Breast epithelium (tissue), 4 donors: ENCODE measurements at regions not wholly inside any gene's neighbourhood (a gene's known extent, or its start where the extent isn't known, plus 50 kb on each side); places are given as distances from the start of the nearest gene placed in this dataset.

Source experiments
- DNase-seq, 2 donors: peaks; one replicate each; pipeline ENCODE4 v3.0.0-alpha.2; 2019; ENCODE audit warnings: low spot score in 2 of 2
- H3K27ac ChIP-seq, 2 donors: fragments of 200-600 bp; sonication (generic) in 1 of 2; one replicate each; pipeline ENCODE4 v1.5.1; 2016 to 2019; ENCODE audit warnings: mild to moderate bottlenecking in 1 of 2
- H3K27me3 ChIP-seq, 2 donors: fragments of 200-600 bp; sonication (generic) in 1 of 2; one replicate each; pipeline versions ENCODE4 v1.5.1 to v1.6.0; 2017 to 2019; ENCODE audit warnings: control low read depth in 1 of 2, mild to moderate bottlenecking in 1 of 2
- H3K36me3 ChIP-seq: fragments of 200-600 bp; one replicate; pipeline ENCODE4 v1.5.1; 2019
- H3K4me1 ChIP-seq, 2 donors: fragments of 200-600 bp; sonication (generic); one replicate each; pipeline ENCODE4 v1.5.1; 2016 to 2019; ENCODE audit warnings: control low read depth in 1 of 2
- H3K4me3 ChIP-seq, 3 donors: fragments of 200-600 bp; sonication (generic); 1 replicate in 2 of 3; 2 replicates in 1 of 3; pipeline ENCODE4 v1.5.1; 2016 to 2019; ENCODE audit warnings: mild to moderate bottlenecking in 3 of 3, moderate library complexity in 2 of 3
- H3K9me3 ChIP-seq, 2 donors: fragments of 200-600 bp; sonication (generic) in 1 of 2; one replicate each; pipeline ENCODE4 v1.5.1; 2016 to 2019; ENCODE audit warnings: control low read depth in 1 of 2
- CTCF ChIP-seq, 3 donors: fragments of 450-650 bp; IDR thresholded peaks; one replicate each; pipeline ENCODE4 v1.5.1; 2016 to 2017; ENCODE audit warnings: antibody characterized with exemption in 3 of 3, mild to moderate bottlenecking in 3 of 3, moderate library complexity in 3 of 3
- POLR2A ChIP-seq: fragments of 450-650 bp; IDR thresholded peaks from one replicate; pipeline ENCODE4 v1.6.1; 2016; ENCODE audit warnings: antibody characterized with exemption, mild to moderate bottlenecking, moderate library complexity
- POLR2AphosphoS5 ChIP-seq, 3 donors: sonication (generic); formaldehyde crosslinking; IDR thresholded peaks; one replicate each; pipeline ENCODE4 v1.6.1; 2017; ENCODE audit warnings: antibody characterized with exemption in 3 of 3
- intact Hi-C: fragments of 100-400 bp; cut with DNase I; formaldehyde crosslinking; loops from one replicate; pipeline ENCODE4 v1.15.1; 2023; ENCODE audit warnings: low total_unique reads

GRCh38 chr22:33108037-33108436, 49.9 kb upstream of the SYN3 start:
- intact Hi-C loops: no loop called here
- H3K27ac ChIP-seq: no peak overlapping the region
- H3K4me3 ChIP-seq: no peak overlapping the region
- DNase-seq: no peak
- no peaks in the 10 kb centered on the region for H3K4me1 ChIP-seq
- peaks cover 0 to 4% of the 10 kb centered on the region in 2 donors for H3K9me3 ChIP-seq
- H3K36me3 ChIP-seq: no peaks in the 10 kb centered on the region
- TF ChIP-seq POLR2AphosphoS5 (IDR thresholded peaks at IDR 0.05) (no peak), CTCF (IDR thresholded peaks at IDR 0.05) (no peak), POLR2A (no peak)
- no peaks in the 10 kb centered on the region for H3K27me3 ChIP-seq
